K562 (cell line): ENCODE measurements at regions not wholly inside any gene's neighbourhood (a gene's known extent, or its start where the extent isn't known, plus 50 kb on each side); places are given as distances from the start of the nearest gene placed in this dataset.

Experiments
- ATAC-seq: fragments of 200-7000 bp; cut with Tn5 transposase; 3 replicates; pipeline ENCODE4 v1.9.1; 2020; ENCODE audit warnings: moderate library complexity
- BruUV-seq: library from RNA; stranded (reverse); fragments of 400-500 nt; replicated peaks from 2 replicates; lab custom pipeline; 2021; lab: Mats Ljungman, UMichigan
- CTCF ChIA-PET: fragments of 300-600 bp; formaldehyde crosslinking; extraction: SDS; loops from one replicate; lab custom pipeline; 2021; ENCODE audit warnings: low intra/inter-chr PET ratio; lab: Yijun Ruan, JAX
- POLR2A ChIA-PET: fragments of 300-600, 350-650 bp; sonication (Branson Sonifier 250); formaldehyde crosslinking; extraction: SDS; loops from one replicate; lab custom pipeline; 2021; ENCODE audit warnings: antibody characterized with exemption, inconsistent platforms; lab: Yijun Ruan, JAX
- DNase-seq, 4 experiments: peaks; one replicate each; pipeline versions ENCODE4 v3.0.0 to v3.0.0-alpha.2; 2011 to 2018; ENCODE audit warnings: low spot score in 3 of 4, mixed read lengths in 3 of 4; ENCODE audit errors: extremely low read depth in 1 of 4
- FAIRE-seq: peaks from 2 replicates; lab custom pipeline; 2011; peaks lifted over from hg19 to GRCh38; lab: Jason Lieb, UNC
- H2AFZ ChIP-seq: 2 replicates; pipeline ENCODE4 v1.6.0; 2011; ENCODE audit warnings: low read depth, low read length, control low read depth, inconsistent platforms
- H3K27ac ChIP-seq: fragments of 200-600 bp; 3 replicates; pipeline ENCODE4 v1.8.0; 2011; ENCODE audit warnings: low read depth, mild to moderate bottlenecking, control low read depth, inconsistent platforms, low read length, moderate library complexity, mixed read lengths; ENCODE audit errors: extremely low read depth
- H3K27me3 ChIP-seq, 2 experiments: fragments of 300-600 bp in 1 of 2; 2 replicates in 1 of 2; 3 replicates in 1 of 2; pipeline versions ENCODE4 v1.6.0 to v1.8.0; 2011; ENCODE audit warnings: inconsistent platforms in 2 of 2, low read length in 2 of 2, mild to moderate bottlenecking in 1 of 2, mixed read lengths in 1 of 2, moderate library complexity in 1 of 2; ENCODE audit not compliant: control insufficient read depth in 2 of 2, insufficient read depth in 2 of 2
- H3K36me3 ChIP-seq: fragments of 300-600 bp; 3 replicates; pipeline ENCODE4 v1.8.0; 2011; ENCODE audit warnings: mild to moderate bottlenecking, low read length, inconsistent platforms; ENCODE audit not compliant: control insufficient read depth, insufficient read depth
- H3K4me1 ChIP-seq, 2 experiments: fragments of 200-600 bp in 1 of 2; replicated peaks in 1 of 2; 2 replicates in 1 of 2; 3 replicates in 1 of 2; pipeline versions ENCODE4 v1.5.1 to v1.8.0; 2011; ENCODE audit warnings: inconsistent platforms in 2 of 2, low read length in 2 of 2, mild to moderate bottlenecking in 1 of 2, mixed read lengths in 1 of 2, moderate library complexity in 1 of 2; ENCODE audit not compliant: control insufficient read depth in 2 of 2, insufficient read depth in 2 of 2
- H3K4me2 ChIP-seq: 2 replicates; pipeline ENCODE4 v1.6.1; 2011; ENCODE audit warnings: low read length, control low read depth, inconsistent platforms, mixed read lengths; ENCODE audit not compliant: insufficient read depth
- H3K4me3 ChIP-seq: fragments of 200-600 bp; sonication (generic), shearing (Covaris generic); 2 replicates; pipeline ENCODE4 v1.5.1; 2016; ENCODE audit warnings: control low read depth, inconsistent platforms
- H3K79me2 ChIP-seq: fragments of 200-600 bp; 3 replicates; pipeline ENCODE4 v1.8.0; 2011; ENCODE audit warnings: low read length, inconsistent platforms; ENCODE audit not compliant: control insufficient read depth, insufficient read depth
- H3K9ac ChIP-seq, 2 experiments: 2 replicates each; pipeline versions ENCODE4 v1.6.0 to v1.6.1; 2011; ENCODE audit warnings: low read depth in 2 of 2, low read length in 2 of 2, control low read depth in 1 of 2, inconsistent platforms in 1 of 2, mild to moderate bottlenecking in 1 of 2, mixed read lengths in 1 of 2; ENCODE audit not compliant: insufficient read depth in 1 of 2
- H3K9me1 ChIP-seq: one replicate; pipeline ENCODE4 v1.6.0; 2011; ENCODE audit warnings: inconsistent platforms, mild to moderate bottlenecking, low read length, moderate library complexity; ENCODE audit not compliant: control insufficient read depth, insufficient read depth
- H3K9me3 ChIP-seq: replicated peaks from 2 replicates; pipeline ENCODE4 v1.5.1; 2011; ENCODE audit warnings: low read depth, low read length, inconsistent platforms; ENCODE audit not compliant: control insufficient read depth, insufficient read depth
- H4K20me1 ChIP-seq: replicated peaks from 2 replicates; pipeline ENCODE4 v1.6.1; 2011; ENCODE audit warnings: low read length, inconsistent platforms, mixed read lengths; ENCODE audit not compliant: control insufficient read depth, insufficient read depth
- BRCA1 ChIP-seq, 2 experiments: fragments of 450-650 bp in 1 of 2; sonication (generic) in 1 of 2; formaldehyde crosslinking in 1 of 2; IDR thresholded peaks; 2 replicates each; pipeline versions ENCODE4 v1.5.0 to v1.6.1; 2017 to 2020; ENCODE audit warnings: mild to moderate bottlenecking in 1 of 2, missing genetic modification reagents in 1 of 2
- CBX3 ChIP-seq, 2 experiments: IDR thresholded peaks; 1 replicate in 1 of 2; 2 replicates in 1 of 2; pipeline ENCODE4 v1.6.1; 2012; ENCODE audit warnings: inconsistent platforms in 2 of 2, low read length in 2 of 2, borderline replicate concordance in 1 of 2, control low read depth in 1 of 2
- CBX8 ChIP-seq: fragments of 200-600 bp; sonication (generic); IDR thresholded peaks from 2 replicates; pipeline ENCODE4 v1.6.1; 2012; ENCODE audit warnings: borderline replicate concordance, mixed run types, low read depth, mild to moderate bottlenecking, moderate library complexity, mixed read lengths, low read length, control low read depth, inconsistent platforms; ENCODE audit not compliant: poor library complexity, severe bottlenecking; ENCODE audit errors: extremely low read depth
- DPF2 ChIP-seq: fragments of 450-650 bp; IDR thresholded peaks from 2 replicates; pipeline ENCODE4 v1.6.1; 2016
- ELF1 ChIP-seq: fragments of 200-800 bp; sonication (Bioruptor generic); IDR thresholded peaks from 2 replicates; pipeline ENCODE4 v1.6.1; 2016; ENCODE audit warnings: missing genetic modification characterization, missing compliant biosample characterization
- ETS1 ChIP-seq: conservative IDR thresholded peaks from 2 replicates; pipeline ENCODE4 v1.6.1; 2011; ENCODE audit warnings: low read depth, mild to moderate bottlenecking, low read length; ENCODE audit not compliant: control insufficient read depth
- FOXJ2 ChIP-seq: fragments of 200-800 bp; sonication (Bioruptor generic); IDR thresholded peaks from 2 replicates; pipeline ENCODE4 v1.6.1; 2016; ENCODE audit warnings: missing genetic modification characterization, missing compliant biosample characterization
- HSF4 ChIP-seq: fragments of 250-450 bp; sonication (Bioruptor Pico); IDR thresholded peaks from 2 replicates; pipeline ENCODE4 v2.1.2; 2022; ENCODE audit warnings: mild to moderate bottlenecking, moderate library complexity, borderline replicate concordance
- TGIF2 ChIP-seq: sonication (generic); formaldehyde crosslinking; IDR thresholded peaks from 2 replicates; pipeline ENCODE4 v1.8.1; 2022; ENCODE audit warnings: mild to moderate bottlenecking, missing genetic modification reagents, moderate library complexity
- THAP7 ChIP-seq: fragments of 250-450 bp; sonication (Bioruptor Pico); IDR thresholded peaks from 2 replicates; pipeline ENCODE4 v1.5.0; 2021
- TSC22D4 ChIP-seq: fragments of 450-650 bp; IDR thresholded peaks from 2 replicates; pipeline ENCODE4 v1.6.1; 2016; ENCODE audit warnings: missing genetic modification characterization, missing biosample characterization, control low read depth
- ZNF133 ChIP-seq: fragments of 250-450 bp; sonication (Bioruptor Pico); IDR thresholded peaks from 2 replicates; pipeline ENCODE4 v1.4.0; 2020; ENCODE audit warnings: mild to moderate bottlenecking
- ZNF316 ChIP-seq: fragments of 450-650 bp; IDR thresholded peaks from 2 replicates; pipeline ENCODE4 v1.6.1; 2016
- ZNF830 ChIP-seq: fragments of 250-450 bp; sonication (Bioruptor Pico); IDR thresholded peaks from 2 replicates; pipeline ENCODE4 v1.5.0; 2021; ENCODE audit warnings: mild to moderate bottlenecking
- ZZZ3 ChIP-seq: fragments of 450-650 bp; IDR thresholded peaks from 2 replicates; pipeline ENCODE4 v1.6.1; 2016; ENCODE audit warnings: antibody characterized with exemption, mild to moderate bottlenecking, moderate library complexity
- WGBS: fragments of 100-300 bp; shearing (Covaris generic); methylation state at CpG from one replicate; pipeline ENCODE4 v1.1.6; 2016; ENCODE audit warnings: low coverage, mixed read lengths; ENCODE audit not compliant: insufficient coverage; ENCODE audit errors: missing lambda C conversion rate; 5-methylcytosine and 5-hydroxymethylcytosine counted together
- in situ Hi-C: fragments of 300-500 bp; cut with MboI; formaldehyde crosslinking; loops from 4 replicates; pipeline ENCODE4 v1.15.0; 2018; ENCODE audit warnings: inconsistent platforms, mixed read lengths
- intact Hi-C: fragments of 100-400 bp; cut with micrococcal nuclease; formaldehyde crosslinking; loops from 2 replicates; pipeline ENCODE4 v1.14.2; 2022
- TF ChIP-seq, protein P1 (sequence below): fragments of 250-450 bp; sonication (Bioruptor Pico); IDR thresholded peaks from 2 replicates; pipeline ENCODE4 v1.4.0; 2020; ENCODE audit warnings: borderline replicate concordance
- TF ChIP-seq, protein P2 (sequence below): sonication (generic); formaldehyde crosslinking; IDR thresholded peaks from 2 replicates; pipeline ENCODE4 v1.8.0; 2022; ENCODE audit warnings: mild to moderate bottlenecking, missing genetic modification reagents
- TF ChIP-seq, protein P3 (sequence below): sonication (generic); formaldehyde crosslinking; IDR thresholded peaks from 2 replicates; pipeline ENCODE4 v1.8.1; 2023; ENCODE audit warnings: mild to moderate bottlenecking, missing genetic modification reagents

DNA sequence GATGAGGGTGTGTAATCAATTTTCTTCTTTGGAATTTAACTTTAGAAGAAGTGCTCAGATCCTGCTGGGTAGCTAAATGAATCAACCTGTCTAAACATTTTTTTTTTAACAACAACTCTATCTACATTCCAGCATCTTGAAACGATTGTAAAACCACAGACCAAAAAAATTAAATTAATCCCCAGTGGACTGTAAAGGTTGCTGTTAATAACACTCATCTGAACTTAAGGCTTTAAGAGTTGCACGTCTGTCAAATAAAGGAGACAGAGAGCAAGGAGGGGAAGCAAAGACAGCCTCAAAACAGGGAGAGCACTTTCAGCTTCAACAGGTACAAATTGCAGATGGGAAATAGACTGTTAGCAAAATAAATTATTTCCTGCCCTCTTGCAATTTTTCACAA is 548.5 kb downstream of the DTWD2 start:
- 0% methylated on average over 2 of the region's 2 CpGs for WGBS
- Histone ChIP-seq H3K4me3 (no peak overlapping the region), H3K9me3 (no peaks in the 10 kb centered on the region; the same call in none of the 2 replicates), H2AFZ (no peak overlapping the region), H3K9me1 (no peaks in the 10 kb centered on the region), H3K4me2 (no peak overlapping the region), H3K27me3 (no peaks in the 10 kb centered on the region), H3K36me3 (no peaks in the 10 kb centered on the region), H4K20me1 (no peaks in the 10 kb centered on the region), H3K9ac (no peak overlapping the region), H3K27ac (no peak overlapping the region), H3K4me1 (no peaks in the 10 kb centered on the region), H3K79me2 (no peaks in the 10 kb centered on the region)
- ChIA-PET CTCF (no interaction called here), POLR2A (no interaction called here)
- FAIRE-seq (no peak), ATAC-seq (no peak), DNase-seq (no peak)
- BruUV-seq, result no TSS peak
- intact Hi-C loops (no loop called here), in situ Hi-C loops (no loop called here)
- no peak for TF ChIP-seq CBX3 (IDR thresholded peaks at IDR 0.05; ENCODE audit: borderline replicate concordance in 1 of 2, low read length in 2 of 2)
- TF ChIP-seq ZZZ3, result no peak
- TF ChIP-seq ZNF830 (CRISPR knock-in tag), result no peak
- no peak for TF ChIP-seq THAP7 (CRISPR knock-in tag)
- no peak for TF ChIP-seq BRCA1 (IDR thresholded peaks at IDR 0.05)
- TF ChIP-seq BRCA1 (CRISPR knock-in tag; IDR thresholded peaks at IDR 0.05), result no peak
- TF ChIP-seq DPF2, result no peak
- TF ChIP-seq, protein P1, sequence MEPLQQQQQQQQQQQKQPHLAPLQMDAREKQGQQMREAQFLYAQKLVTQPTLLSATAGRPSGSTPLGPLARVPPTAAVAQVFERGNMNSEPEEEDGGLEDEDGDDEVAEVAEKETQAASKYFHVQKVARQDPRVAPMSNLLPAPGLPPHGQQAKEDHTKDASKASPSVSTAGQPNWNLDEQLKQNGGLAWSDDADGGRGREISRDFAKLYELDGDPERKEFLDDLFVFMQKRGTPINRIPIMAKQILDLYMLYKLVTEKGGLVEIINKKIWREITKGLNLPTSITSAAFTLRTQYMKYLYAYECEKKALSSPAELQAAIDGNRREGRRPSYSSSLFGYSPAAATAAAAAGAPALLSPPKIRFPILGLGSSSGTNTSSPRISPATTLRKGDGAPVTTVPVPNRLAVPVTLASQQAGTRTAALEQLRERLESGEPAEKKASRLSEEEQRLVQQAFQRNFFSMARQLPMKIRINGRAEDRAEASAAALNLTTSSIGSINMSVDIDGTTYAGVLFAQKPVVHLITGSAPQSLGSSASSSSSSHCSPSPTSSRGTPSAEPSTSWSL (CRISPR knock-in tag), result no peak
- TF ChIP-seq ZNF133 (CRISPR knock-in tag), result no peak
- no peak for TF ChIP-seq ETS1
- no peak for TF ChIP-seq TSC22D4 (tag)
- TF ChIP-seq ELF1 (tag), result no peak
- no peak for TF ChIP-seq HSF4
- TF ChIP-seq, protein P2, sequence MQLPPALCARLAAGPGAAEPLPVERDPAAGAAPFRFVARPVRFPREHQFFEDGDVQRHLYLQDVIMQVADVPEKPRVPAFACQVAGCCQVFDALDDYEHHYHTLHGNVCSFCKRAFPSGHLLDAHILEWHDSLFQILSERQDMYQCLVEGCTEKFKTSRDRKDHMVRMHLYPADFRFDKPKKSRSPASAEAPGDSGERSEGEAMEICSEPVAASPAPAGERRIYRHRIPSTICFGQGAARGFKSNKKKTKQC, result no peak
- TF ChIP-seq, protein P3, sequence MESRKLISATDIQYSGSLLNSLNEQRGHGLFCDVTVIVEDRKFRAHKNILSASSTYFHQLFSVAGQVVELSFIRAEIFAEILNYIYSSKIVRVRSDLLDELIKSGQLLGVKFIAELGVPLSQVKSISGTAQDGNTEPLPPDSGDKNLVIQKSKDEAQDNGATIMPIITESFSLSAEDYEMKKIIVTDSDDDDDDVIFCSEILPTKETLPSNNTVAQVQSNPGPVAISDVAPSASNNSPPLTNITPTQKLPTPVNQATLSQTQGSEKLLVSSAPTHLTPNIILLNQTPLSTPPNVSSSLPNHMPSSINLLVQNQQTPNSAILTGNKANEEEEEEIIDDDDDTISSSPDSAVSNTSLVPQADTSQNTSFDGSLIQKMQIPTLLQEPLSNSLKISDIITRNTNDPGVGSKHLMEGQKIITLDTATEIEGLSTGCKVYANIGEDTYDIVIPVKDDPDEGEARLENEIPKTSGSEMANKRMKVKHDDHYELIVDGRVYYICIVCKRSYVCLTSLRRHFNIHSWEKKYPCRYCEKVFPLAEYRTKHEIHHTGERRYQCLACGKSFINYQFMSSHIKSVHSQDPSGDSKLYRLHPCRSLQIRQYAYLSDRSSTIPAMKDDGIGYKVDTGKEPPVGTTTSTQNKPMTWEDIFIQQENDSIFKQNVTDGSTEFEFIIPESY, result no peak
- no peak for TF ChIP-seq CBX8
- TF ChIP-seq FOXJ2 (tag), result no peak
- TF ChIP-seq ZNF316, result no peak
- no peak for TF ChIP-seq TGIF2 (CRISPR knock-in tag)
